Liver (tissue), 8 donors: ENCODE measurements at regions not wholly inside any gene's neighbourhood (a gene's known extent, or its start where the extent isn't known, plus 50 kb on each side); places are given as distances from the start of the nearest gene placed in this dataset.

ENCODE experiments used
- DNase-seq: peaks from one replicate; pipeline ENCODE4 v3.0.0-alpha.2; 2017; ENCODE audit warnings: low spot score
- H3K27ac ChIP-seq, 2 donors: one replicate each; pipeline ENCODE4 v1.7.0; 2013; ENCODE audit warnings: inconsistent platforms in 2 of 2, low read length in 2 of 2, control low read depth in 1 of 2, low read depth in 1 of 2, mild to moderate bottlenecking in 1 of 2
- H3K27me3 ChIP-seq, 4 donors: one replicate each; pipeline versions ENCODE4 v1.6.1 to v1.7.0; 2013; ENCODE audit warnings: low read length in 3 of 4, inconsistent platforms in 1 of 4, mild to moderate bottlenecking in 1 of 4, moderate library complexity in 1 of 4; ENCODE audit not compliant: control insufficient read depth in 4 of 4, insufficient read depth in 4 of 4
- H3K36me3 ChIP-seq, 4 donors: one replicate each; pipeline versions ENCODE4 v1.6.1 to v1.7.0; 2013; ENCODE audit warnings: low read length in 3 of 4, mild to moderate bottlenecking in 3 of 4, low read depth in 1 of 4, moderate library complexity in 1 of 4; ENCODE audit not compliant: control insufficient read depth in 4 of 4, insufficient read depth in 3 of 4
- H3K4me1 ChIP-seq, 4 donors: one replicate each; pipeline versions ENCODE4 v1.6.1 to v1.7.0; 2013; ENCODE audit warnings: low read length in 3 of 4, mild to moderate bottlenecking in 3 of 4, moderate library complexity in 1 of 4; ENCODE audit not compliant: control insufficient read depth in 4 of 4, insufficient read depth in 4 of 4
- H3K4me3 ChIP-seq, 3 donors: one replicate each; pipeline versions ENCODE4 v1.6.1 to v1.7.0; 2013; ENCODE audit warnings: low read length in 3 of 3, control low read depth in 1 of 3, low read depth in 1 of 3, mild to moderate bottlenecking in 1 of 3
- H3K9ac ChIP-seq, 2 donors: one replicate each; pipeline ENCODE4 v1.7.0; 2013; ENCODE audit warnings: low read length in 2 of 2, mild to moderate bottlenecking in 2 of 2, moderate library complexity in 2 of 2, control low read depth in 1 of 2, low read depth in 1 of 2
- H3K9me3 ChIP-seq, 4 donors: one replicate each; pipeline versions ENCODE4 v1.6.1 to v1.7.0; 2013; ENCODE audit warnings: low read length in 3 of 4; ENCODE audit not compliant: control insufficient read depth in 4 of 4
- ATF3 ChIP-seq: IDR thresholded peaks from 2 replicates; pipeline ENCODE4 v1.6.1; 2016; ENCODE audit warnings: antibody characterized with exemption
- CTCF ChIP-seq: fragments of 150-350 bp; IDR thresholded peaks from 2 replicates; pipeline ENCODE4 v1.5.1; 2017; ENCODE audit warnings: improper control_type of control experiment, low read depth, low read length; ENCODE audit not compliant: missing input control
- EGR1 ChIP-seq, 2 donors: IDR thresholded peaks; 2 replicates each; pipeline ENCODE4 v1.6.1; 2016 to 2018; ENCODE audit warnings: antibody characterized with exemption in 2 of 2, low read depth in 2 of 2
- FOXA1 ChIP-seq: IDR thresholded peaks from 2 replicates; pipeline ENCODE4 v1.6.1; 2016; ENCODE audit warnings: antibody characterized with exemption
- FOXA2 ChIP-seq: IDR thresholded peaks from 2 replicates; pipeline ENCODE4 v1.6.1; 2016; ENCODE audit warnings: antibody characterized with exemption
- GABPA ChIP-seq, 2 donors: IDR thresholded peaks in 1 of 2; conservative IDR thresholded peaks in 1 of 2; 2 replicates each; pipeline ENCODE4 v1.6.1; 2016; ENCODE audit warnings: antibody characterized with exemption in 2 of 2, mild to moderate bottlenecking in 1 of 2, moderate library complexity in 1 of 2
- JUND ChIP-seq, 2 donors: IDR thresholded peaks; 2 replicates each; pipeline ENCODE4 v1.6.1; 2016; ENCODE audit warnings: antibody characterized with exemption in 2 of 2
- MAX ChIP-seq: IDR thresholded peaks from 2 replicates; pipeline ENCODE4 v1.6.1; 2016; ENCODE audit warnings: antibody characterized with exemption
- NR2F2 ChIP-seq: IDR thresholded peaks from 2 replicates; pipeline ENCODE4 v1.6.1; 2016; ENCODE audit warnings: antibody characterized with exemption
- RAD21 ChIP-seq, 2 donors: IDR thresholded peaks; 2 replicates each; pipeline ENCODE4 v1.6.1; 2016; ENCODE audit warnings: antibody characterized with exemption in 2 of 2, mild to moderate bottlenecking in 2 of 2
- REST ChIP-seq: IDR thresholded peaks from 2 replicates; pipeline ENCODE4 v1.6.1; 2016; ENCODE audit warnings: antibody characterized with exemption, mild to moderate bottlenecking
- RXRA ChIP-seq, 2 donors: IDR thresholded peaks; 2 replicates each; pipeline ENCODE4 v1.6.1; 2017 to 2018; ENCODE audit warnings: antibody characterized with exemption in 2 of 2, mild to moderate bottlenecking in 1 of 2
- SP1 ChIP-seq: IDR thresholded peaks from 2 replicates; pipeline ENCODE4 v1.6.1; 2018; ENCODE audit warnings: antibody characterized with exemption, mild to moderate bottlenecking
- TAF1 ChIP-seq: conservative IDR thresholded peaks from 2 replicates; pipeline ENCODE4 v1.6.1; 2016; ENCODE audit warnings: antibody characterized with exemption, mild to moderate bottlenecking
- ZBTB33 ChIP-seq: IDR thresholded peaks from 2 replicates; pipeline ENCODE4 v1.6.1; 2016; ENCODE audit warnings: antibody characterized with exemption
- WGBS: extraction: QIAGEN DNeasy Blood & Tissue Kit; methylation state at CpG from one replicate; pipeline ENCODE4 v1.1.7; 2013; 5-methylcytosine and 5-hydroxymethylcytosine counted together
- donor health status: healthy.
- donor health status: healthy.
- donor health status: healthy.
- donor health status: healthy.
- donor health status: healthy.

GRCh38 chr12:78753058-78753457, 111.5 kb upstream of the SYT1 start:
- Histone ChIP-seq H3K4me1 (no peaks in the 10 kb centered on the region), H3K9ac (no peak overlapping the region), H3K27ac (no peak overlapping the region), H3K4me3 (no peak overlapping the region), H3K27me3 (no peaks in the 10 kb centered on the region), H3K9me3 (no peaks in the 10 kb centered on the region), H3K36me3 (no peaks in the 10 kb centered on the region)
- DNase-seq = no peak
- no peak for TF ChIP-seq FOXA1
- TF ChIP-seq JUND (IDR thresholded peaks at IDR 0.05) = no peak
- no peak for TF ChIP-seq GABPA (IDR thresholded peaks at IDR 0.05 in 1 of 2, conservative IDR thresholded peaks at IDR 0.05 in 1 of 2)
- no peak for TF ChIP-seq TAF1
- no peak for TF ChIP-seq SP1
- no peak for TF ChIP-seq RXRA (IDR thresholded peaks at IDR 0.05)
- no peak for TF ChIP-seq CTCF
- TF ChIP-seq REST = no peak
- no peak for TF ChIP-seq NR2F2
- TF ChIP-seq EGR1 (IDR thresholded peaks at IDR 0.05; ENCODE audit: low read depth in 2 of 2) = no peak
- 99% methylated on average over 1 of the region's 1 CpG for WGBS

GRCh38 chr12:78756936-78757335, 107.6 kb upstream of the SYT1 start:
- DNase-seq = no peak
- Histone ChIP-seq H3K9ac (no peak overlapping the region), H3K36me3 (no peaks in the 10 kb centered on the region), H3K4me1 (no peaks in the 10 kb centered on the region), H3K27me3 (no peaks in the 10 kb centered on the region), H3K4me3 (no peak overlapping the region), H3K9me3 (no peaks in the 10 kb centered on the region), H3K27ac (no peak overlapping the region)
- TF ChIP-seq EGR1 (IDR thresholded peaks at IDR 0.05; ENCODE audit: low read depth in 2 of 2) (no peak), FOXA1 (no peak), FOXA2 (no peak)
- WGBS = 77% methylated on average over 2 of the region's 2 CpGs

GRCh38 chr12:78759367-78759766, 105.2 kb upstream of the SYT1 start:
- Histone ChIP-seq H3K4me1 (no peaks in the 10 kb centered on the region), H3K27ac (no peak overlapping the region), H3K27me3 (no peaks in the 10 kb centered on the region), H3K9me3 (no peaks in the 10 kb centered on the region), H3K36me3 (no peaks in the 10 kb centered on the region), H3K4me3 (no peak overlapping the region), H3K9ac (no peak overlapping the region)
- no peak for DNase-seq
- 85% methylated on average over 4 of the region's 4 CpGs for WGBS
- TF ChIP-seq RAD21 (IDR thresholded peaks at IDR 0.05) = no peak
- no peak for TF ChIP-seq ZBTB33
- no peak for TF ChIP-seq ATF3
- TF ChIP-seq MAX = no peak
- no peak for TF ChIP-seq SP1
- no peak for TF ChIP-seq FOXA1
- TF ChIP-seq REST = no peak
- TF ChIP-seq TAF1 = no peak
- TF ChIP-seq FOXA2 = no peak
